MM.1S (cell line): ENCODE measurements at regions not wholly inside any gene's neighbourhood (a gene's known extent, or its start where the extent isn't known, plus 50 kb on each side); places are given as distances from the start of the nearest gene placed in this dataset.

Source experiments
- DNase-seq: peaks from one replicate; pipeline ENCODE4 v3.0.0-alpha.2; 2015
- H2AFZ ChIP-seq: fragments of 300-600 bp; sonication (generic); 2 replicates; pipeline ENCODE4 v1.6.0; 2016; ENCODE audit warnings: antibody characterized with exemption, low read length
- H3F3A ChIP-seq: fragments of 300-600 bp; sonication (generic); 2 replicates; pipeline ENCODE4 v1.6.1; 2016; ENCODE audit warnings: mild to moderate bottlenecking, antibody characterized with exemption, low read length, moderate library complexity, mixed read lengths; ENCODE audit not compliant: insufficient read depth
- H3K27ac ChIP-seq: fragments of 300-600 bp; sonication (generic); 2 replicates; pipeline ENCODE4 v1.5.1; 2016; ENCODE audit warnings: mild to moderate bottlenecking, low read length
- H3K27me3 ChIP-seq: fragments of 300-600 bp; sonication (generic); replicated peaks from 2 replicates; pipeline ENCODE4 v1.6.0; 2016; ENCODE audit warnings: low read length; ENCODE audit not compliant: insufficient read depth
- H3K36me3 ChIP-seq: fragments of 300-600 bp; sonication (generic); replicated peaks from 2 replicates; pipeline ENCODE4 v1.6.1; 2016; ENCODE audit warnings: mild to moderate bottlenecking, low read length, mixed read lengths; ENCODE audit not compliant: insufficient read depth
- H3K4me1 ChIP-seq: fragments of 300-600 bp; sonication (generic); 2 replicates; pipeline ENCODE4 v1.6.1; 2016; ENCODE audit warnings: low read length, mixed read lengths
- H3K4me2 ChIP-seq: fragments of 300-600 bp; sonication (generic); 2 replicates; pipeline ENCODE4 v1.6.0; 2016; ENCODE audit warnings: low read depth, low read length
- H3K4me3 ChIP-seq: fragments of 300-600 bp; sonication (generic); 2 replicates; pipeline ENCODE4 v1.5.1; 2016; ENCODE audit warnings: low read length, mixed read lengths
- H3K79me2 ChIP-seq: fragments of 300-600 bp; sonication (generic); 2 replicates; pipeline ENCODE4 v1.6.1; 2016; ENCODE audit warnings: mixed run types, low read length, mixed read lengths
- H3K9ac ChIP-seq: fragments of 300-600 bp; sonication (generic); 2 replicates; pipeline ENCODE4 v1.6.1; 2016; ENCODE audit warnings: low read length, mixed read lengths
- H3K9me2 ChIP-seq: fragments of 300-600 bp; sonication (generic); replicated peaks from 2 replicates; pipeline ENCODE4 v1.6.1; 2016; ENCODE audit warnings: mild to moderate bottlenecking, low read length, mixed read lengths; ENCODE audit not compliant: insufficient read depth
- H3K9me3 ChIP-seq: fragments of 300-600 bp; sonication (generic); replicated peaks from 2 replicates; pipeline ENCODE4 v1.6.1; 2016; ENCODE audit warnings: mild to moderate bottlenecking, low read length, mixed read lengths; ENCODE audit not compliant: insufficient read depth
- H4K20me1 ChIP-seq: fragments of 300-600 bp; sonication (generic); 2 replicates; pipeline ENCODE4 v1.6.1; 2016; ENCODE audit warnings: mild to moderate bottlenecking, low read length, moderate library complexity, mixed read lengths; ENCODE audit not compliant: insufficient read depth
- EZH2 ChIP-seq: fragments of 300-600 bp; sonication (generic); optimal IDR thresholded peaks from 2 replicates; pipeline ENCODE3; 2017; ENCODE audit warnings: low read depth, mild to moderate bottlenecking, antibody characterized with exemption, low read length, mixed read lengths
- EZH2phosphoT487 ChIP-seq: fragments of 300-600 bp; sonication (generic); IDR thresholded peaks from 2 replicates; pipeline ENCODE4 v1.6.1; 2018; ENCODE audit warnings: antibody characterized with exemption, low read length
- TF ChIP-seq, protein P1 (sequence below): fragments of 300-600 bp; sonication (generic); IDR thresholded peaks from 2 replicates; pipeline ENCODE4 v1.5.1; 2016; ENCODE audit warnings: antibody characterized with exemption, low read length, mixed read lengths

GRCh38 chr14:82362452-82362851 is 828.8 kb upstream of the SEL1L start:
- H3K4me3 ChIP-seq: no peak overlapping the region
- TF ChIP-seq, protein P1, sequence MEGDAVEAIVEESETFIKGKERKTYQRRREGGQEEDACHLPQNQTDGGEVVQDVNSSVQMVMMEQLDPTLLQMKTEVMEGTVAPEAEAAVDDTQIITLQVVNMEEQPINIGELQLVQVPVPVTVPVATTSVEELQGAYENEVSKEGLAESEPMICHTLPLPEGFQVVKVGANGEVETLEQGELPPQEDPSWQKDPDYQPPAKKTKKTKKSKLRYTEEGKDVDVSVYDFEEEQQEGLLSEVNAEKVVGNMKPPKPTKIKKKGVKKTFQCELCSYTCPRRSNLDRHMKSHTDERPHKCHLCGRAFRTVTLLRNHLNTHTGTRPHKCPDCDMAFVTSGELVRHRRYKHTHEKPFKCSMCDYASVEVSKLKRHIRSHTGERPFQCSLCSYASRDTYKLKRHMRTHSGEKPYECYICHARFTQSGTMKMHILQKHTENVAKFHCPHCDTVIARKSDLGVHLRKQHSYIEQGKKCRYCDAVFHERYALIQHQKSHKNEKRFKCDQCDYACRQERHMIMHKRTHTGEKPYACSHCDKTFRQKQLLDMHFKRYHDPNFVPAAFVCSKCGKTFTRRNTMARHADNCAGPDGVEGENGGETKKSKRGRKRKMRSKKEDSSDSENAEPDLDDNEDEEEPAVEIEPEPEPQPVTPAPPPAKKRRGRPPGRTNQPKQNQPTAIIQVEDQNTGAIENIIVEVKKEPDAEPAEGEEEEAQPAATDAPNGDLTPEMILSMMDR: no peak
- TF ChIP-seq EZH2phosphoT487 (no peak), EZH2 (no peak)
- H3K9me2 ChIP-seq: no peaks in the 10 kb centered on the region
- no peaks in the 10 kb centered on the region for H4K20me1 ChIP-seq
- no peak overlapping the region for H3K9ac ChIP-seq
- H3K36me3 ChIP-seq: no peaks in the 10 kb centered on the region
- no peaks in the 10 kb centered on the region for H3K9me3 ChIP-seq
- no peaks in the 10 kb centered on the region for H3K4me1 ChIP-seq
- H3K27ac ChIP-seq: no peak overlapping the region
- no peaks in the 10 kb centered on the region for H3F3A ChIP-seq
- H3K4me2 ChIP-seq: no peak overlapping the region
- no peak overlapping the region for H2AFZ ChIP-seq
- H3K27me3 ChIP-seq: no peaks in the 10 kb centered on the region
- no peak for DNase-seq
- no peaks in the 10 kb centered on the region for H3K79me2 ChIP-seq

GRCh38 chr14:82365471-82365870 is 831.8 kb upstream of the SEL1L start:
- TF ChIP-seq EZH2 (no peak), EZH2phosphoT487 (no peak)
- TF ChIP-seq, protein P1: no peak

GRCh38 chr14:82366803-82367202 is 833.1 kb upstream of the SEL1L start:
- peak; percentile 7 for DNase-seq
- TF ChIP-seq EZH2 (no peak), EZH2phosphoT487 (no peak)
- TF ChIP-seq, protein P1: no peak

More at GRCh38 chr14:82365471-82365870, 831.8 kb upstream of the SEL1L start:
- DNase-seq: no peak
- Histone ChIP-seq H3K79me2 (no peaks in the 10 kb centered on the region), H3K9ac (no peak overlapping the region), H3K9me2 (no peaks in the 10 kb centered on the region), H3K27ac (no peak overlapping the region), H3K4me2 (no peak overlapping the region), H3K27me3 (no peaks in the 10 kb centered on the region), H2AFZ (no peak overlapping the region), H3F3A (no peaks in the 10 kb centered on the region), H3K4me3 (no peak overlapping the region), H3K36me3 (no peaks in the 10 kb centered on the region), H4K20me1 (no peaks in the 10 kb centered on the region), H3K9me3 (no peaks in the 10 kb centered on the region), H3K4me1 (no peaks in the 10 kb centered on the region)

More at GRCh38 chr14:82366803-82367202, 833.1 kb upstream of the SEL1L start:
- Histone ChIP-seq H3K4me3 (no peak overlapping the region), H3K27me3 (no peaks in the 10 kb centered on the region), H3F3A (no peaks in the 10 kb centered on the region), H3K9me2 (no peaks in the 10 kb centered on the region), H3K79me2 (no peaks in the 10 kb centered on the region), H2AFZ (no peak overlapping the region), H3K4me1 (no peaks in the 10 kb centered on the region), H3K27ac (no peak overlapping the region), H3K4me2 (no peak overlapping the region), H4K20me1 (no peaks in the 10 kb centered on the region), H3K9me3 (no peaks in the 10 kb centered on the region), H3K36me3 (no peaks in the 10 kb centered on the region), H3K9ac (no peak overlapping the region)
